ENCODE measurements at regions not wholly inside any gene's neighbourhood (a gene's known extent, or its start where the extent isn't known, plus 50 kb on each side); places are given as distances from the start of the nearest gene placed in this dataset.

- TF ChIP-seq POLR2AphosphoS5 (IDR thresholded peaks at IDR 0.05; ENCODE audit: low read depth, low read length) (no peak), POLR2A (IDR thresholded peaks at IDR 0.05; ENCODE audit: low read depth, low read length) (no peak)
These were observed 169.9 kb downstream of the SKIDA1 start for GRCh38 chr10:21355591-21356011.
